K562 (cell line): ENCODE measurements at regions not wholly inside any gene's neighbourhood (a gene's known extent, or its start where the extent isn't known, plus 50 kb on each side); places are given as distances from the start of the nearest gene placed in this dataset.

Source experiments
- ATAC-seq: fragments of 200-7000 bp; cut with Tn5 transposase; 3 replicates; pipeline ENCODE4 v1.9.1; 2020; ENCODE audit warnings: moderate library complexity
- BruUV-seq: library from RNA; stranded (reverse); fragments of 400-500 nt; replicated peaks from 2 replicates; lab custom pipeline; 2021; lab: Mats Ljungman, UMichigan
- CTCF ChIA-PET: fragments of 300-600 bp; formaldehyde crosslinking; extraction: SDS; loops from one replicate; lab custom pipeline; 2021; ENCODE audit warnings: low intra/inter-chr PET ratio; lab: Yijun Ruan, JAX
- POLR2A ChIA-PET: fragments of 300-600, 350-650 bp; sonication (Branson Sonifier 250); formaldehyde crosslinking; extraction: SDS; loops from one replicate; lab custom pipeline; 2021; ENCODE audit warnings: antibody characterized with exemption, inconsistent platforms; lab: Yijun Ruan, JAX
- DNase-seq, 4 experiments: peaks; one replicate each; pipeline versions ENCODE4 v3.0.0 to v3.0.0-alpha.2; 2011 to 2018; ENCODE audit warnings: low spot score in 3 of 4, mixed read lengths in 3 of 4; ENCODE audit errors: extremely low read depth in 1 of 4
- FAIRE-seq: peaks from 2 replicates; lab custom pipeline; 2011; peaks lifted over from hg19 to GRCh38; lab: Jason Lieb, UNC
- H2AFZ ChIP-seq: 2 replicates; pipeline ENCODE4 v1.6.0; 2011; ENCODE audit warnings: low read depth, low read length, control low read depth, inconsistent platforms
- H3K27ac ChIP-seq: fragments of 200-600 bp; 3 replicates; pipeline ENCODE4 v1.8.0; 2011; ENCODE audit warnings: low read depth, mild to moderate bottlenecking, control low read depth, inconsistent platforms, low read length, moderate library complexity, mixed read lengths; ENCODE audit errors: extremely low read depth
- H3K27me3 ChIP-seq, 2 experiments: fragments of 300-600 bp in 1 of 2; 2 replicates in 1 of 2; 3 replicates in 1 of 2; pipeline versions ENCODE4 v1.6.0 to v1.8.0; 2011; ENCODE audit warnings: inconsistent platforms in 2 of 2, low read length in 2 of 2, mild to moderate bottlenecking in 1 of 2, mixed read lengths in 1 of 2, moderate library complexity in 1 of 2; ENCODE audit not compliant: control insufficient read depth in 2 of 2, insufficient read depth in 2 of 2
- H3K36me3 ChIP-seq: fragments of 300-600 bp; 3 replicates; pipeline ENCODE4 v1.8.0; 2011; ENCODE audit warnings: mild to moderate bottlenecking, low read length, inconsistent platforms; ENCODE audit not compliant: control insufficient read depth, insufficient read depth
- H3K4me1 ChIP-seq, 2 experiments: fragments of 200-600 bp in 1 of 2; replicated peaks in 1 of 2; 2 replicates in 1 of 2; 3 replicates in 1 of 2; pipeline versions ENCODE4 v1.5.1 to v1.8.0; 2011; ENCODE audit warnings: inconsistent platforms in 2 of 2, low read length in 2 of 2, mild to moderate bottlenecking in 1 of 2, mixed read lengths in 1 of 2, moderate library complexity in 1 of 2; ENCODE audit not compliant: control insufficient read depth in 2 of 2, insufficient read depth in 2 of 2
- H3K4me2 ChIP-seq: 2 replicates; pipeline ENCODE4 v1.6.1; 2011; ENCODE audit warnings: low read length, control low read depth, inconsistent platforms, mixed read lengths; ENCODE audit not compliant: insufficient read depth
- H3K4me3 ChIP-seq: fragments of 200-600 bp; sonication (generic), shearing (Covaris generic); 2 replicates; pipeline ENCODE4 v1.5.1; 2016; ENCODE audit warnings: control low read depth, inconsistent platforms
- H3K79me2 ChIP-seq: fragments of 200-600 bp; 3 replicates; pipeline ENCODE4 v1.8.0; 2011; ENCODE audit warnings: low read length, inconsistent platforms; ENCODE audit not compliant: control insufficient read depth, insufficient read depth
- H3K9ac ChIP-seq, 2 experiments: 2 replicates each; pipeline versions ENCODE4 v1.6.0 to v1.6.1; 2011; ENCODE audit warnings: low read depth in 2 of 2, low read length in 2 of 2, control low read depth in 1 of 2, inconsistent platforms in 1 of 2, mild to moderate bottlenecking in 1 of 2, mixed read lengths in 1 of 2; ENCODE audit not compliant: insufficient read depth in 1 of 2
- H3K9me1 ChIP-seq: one replicate; pipeline ENCODE4 v1.6.0; 2011; ENCODE audit warnings: inconsistent platforms, mild to moderate bottlenecking, low read length, moderate library complexity; ENCODE audit not compliant: control insufficient read depth, insufficient read depth
- H3K9me3 ChIP-seq: replicated peaks from 2 replicates; pipeline ENCODE4 v1.5.1; 2011; ENCODE audit warnings: low read depth, low read length, inconsistent platforms; ENCODE audit not compliant: control insufficient read depth, insufficient read depth
- H4K20me1 ChIP-seq: replicated peaks from 2 replicates; pipeline ENCODE4 v1.6.1; 2011; ENCODE audit warnings: low read length, inconsistent platforms, mixed read lengths; ENCODE audit not compliant: control insufficient read depth, insufficient read depth
- CAMTA2 ChIP-seq: fragments of 250-450 bp; sonication (Bioruptor Pico); conservative IDR thresholded peaks from 2 replicates; pipeline ENCODE4 v1.5.1; 2022
- FUS ChIP-seq: fragments of 200-400 bp; formaldehyde crosslinking; optimal IDR thresholded peaks from 2 replicates; pipeline ENCODE3; 2017; ENCODE audit warnings: low read depth, low read length
- MTF1 ChIP-seq: fragments of 250-450 bp; sonication (Bioruptor Pico); IDR thresholded peaks from 2 replicates; pipeline ENCODE4 v1.9.0; 2021; ENCODE audit warnings: moderate library complexity, mild to moderate bottlenecking, inconsistent platforms, borderline replicate concordance
- SRF ChIP-seq, 2 experiments: fragments of 250-450, 450-650 bp in 1 of 2; sonication (Bioruptor Pico) in 1 of 2; sonication (generic) in 1 of 2; formaldehyde crosslinking; IDR thresholded peaks; 2 replicates each; pipeline versions ENCODE4 v1.5.0 to v1.5.1; 2020 to 2022; ENCODE audit warnings: mild to moderate bottlenecking in 1 of 2, missing genetic modification reagents in 1 of 2
- ZNF407 ChIP-seq: fragments of 450-650 bp; IDR thresholded peaks from 2 replicates; pipeline ENCODE4 v1.6.1; 2016; ENCODE audit warnings: low read depth
- WGBS: fragments of 100-300 bp; shearing (Covaris generic); methylation state at CpG from one replicate; pipeline ENCODE4 v1.1.6; 2016; ENCODE audit warnings: low coverage, mixed read lengths; ENCODE audit not compliant: insufficient coverage; ENCODE audit errors: missing lambda C conversion rate; 5-methylcytosine and 5-hydroxymethylcytosine counted together
- in situ Hi-C: fragments of 300-500 bp; cut with MboI; formaldehyde crosslinking; loops from 4 replicates; pipeline ENCODE4 v1.15.0; 2018; ENCODE audit warnings: inconsistent platforms, mixed read lengths
- intact Hi-C: fragments of 100-400 bp; cut with micrococcal nuclease; formaldehyde crosslinking; loops from 2 replicates; pipeline ENCODE4 v1.14.2; 2022

GRCh38 chr1:82086739-82087138, 286.0 kb downstream of the ADGRL2 start:
- H3K27ac ChIP-seq: no peak overlapping the region
- FAIRE-seq: no peak
- no peaks in the 10 kb centered on the region for H3K79me2 ChIP-seq
- in situ Hi-C loops: no loop called here
- TF ChIP-seq ZNF407 (no peak), SRF (CRISPR knock-in tag; IDR thresholded peaks at IDR 0.05) (no peak), MTF1 (CRISPR knock-in tag) (no peak), FUS (no peak), CAMTA2 (CRISPR knock-in tag) (no peak)
- H3K4me2 ChIP-seq: no peak overlapping the region
- no peaks in the 10 kb centered on the region for H3K27me3 ChIP-seq
- intact Hi-C loops: no loop called here
- no peak for DNase-seq
- H3K4me3 ChIP-seq: no peak overlapping the region
- H3K9me3 ChIP-seq: no peaks in the 10 kb centered on the region
- POLR2A ChIA-PET: no interaction called here
- no peak overlapping the region for H3K9ac ChIP-seq
- ATAC-seq: no peak
- WGBS: 0% methylated on average over 2 of the region's 2 CpGs
- no peaks in the 10 kb centered on the region for H3K4me1 ChIP-seq
- H4K20me1 ChIP-seq: no peaks in the 10 kb centered on the region
- CTCF ChIA-PET: no interaction called here
- BruUV-seq: no TSS peak
- no peaks in the 10 kb centered on the region for H3K9me1 ChIP-seq
- H3K36me3 ChIP-seq: no peaks in the 10 kb centered on the region
- no peak overlapping the region for H2AFZ ChIP-seq
